ENCODE measurements at regions not wholly inside any gene's neighbourhood (a gene's known extent, or its start where the extent isn't known, plus 50 kb on each side); places are given as distances from the start of the nearest gene placed in this dataset.

DNA sequence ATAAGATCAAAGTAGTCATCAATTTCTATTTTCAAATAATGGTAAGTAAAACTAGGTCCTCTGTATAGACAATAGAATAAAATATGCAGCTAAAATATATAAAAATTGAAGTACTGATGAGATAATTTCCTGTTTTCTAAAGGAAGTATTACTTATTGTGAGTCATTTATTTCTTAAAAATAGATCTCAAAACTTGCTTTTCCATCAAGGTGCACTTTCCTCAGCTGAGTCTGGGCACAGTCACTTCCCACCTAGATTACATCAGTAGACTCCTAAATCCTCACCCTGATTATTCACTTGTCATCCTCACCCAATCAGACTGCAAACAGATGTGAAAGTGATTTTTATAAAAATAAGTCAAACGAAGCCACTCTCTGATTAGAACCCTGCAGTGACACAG, 211.5 kb downstream of the POM121L12 start:
- no peaks in the 10 kb centered on the region for H3K4me1 ChIP-seq
- no peaks in the 10 kb centered on the region for H3K9me3 ChIP-seq
- no peak overlapping the region for H3K27ac ChIP-seq
- intact Hi-C loops (cut with DNase I): no loop called here
- no peaks in the 10 kb centered on the region for H3K36me3 ChIP-seq
- DNase-seq: no peak
- no peak for TF ChIP-seq POLR2A (IDR thresholded peaks at IDR 0.05)
- TF ChIP-seq, protein P1, sequence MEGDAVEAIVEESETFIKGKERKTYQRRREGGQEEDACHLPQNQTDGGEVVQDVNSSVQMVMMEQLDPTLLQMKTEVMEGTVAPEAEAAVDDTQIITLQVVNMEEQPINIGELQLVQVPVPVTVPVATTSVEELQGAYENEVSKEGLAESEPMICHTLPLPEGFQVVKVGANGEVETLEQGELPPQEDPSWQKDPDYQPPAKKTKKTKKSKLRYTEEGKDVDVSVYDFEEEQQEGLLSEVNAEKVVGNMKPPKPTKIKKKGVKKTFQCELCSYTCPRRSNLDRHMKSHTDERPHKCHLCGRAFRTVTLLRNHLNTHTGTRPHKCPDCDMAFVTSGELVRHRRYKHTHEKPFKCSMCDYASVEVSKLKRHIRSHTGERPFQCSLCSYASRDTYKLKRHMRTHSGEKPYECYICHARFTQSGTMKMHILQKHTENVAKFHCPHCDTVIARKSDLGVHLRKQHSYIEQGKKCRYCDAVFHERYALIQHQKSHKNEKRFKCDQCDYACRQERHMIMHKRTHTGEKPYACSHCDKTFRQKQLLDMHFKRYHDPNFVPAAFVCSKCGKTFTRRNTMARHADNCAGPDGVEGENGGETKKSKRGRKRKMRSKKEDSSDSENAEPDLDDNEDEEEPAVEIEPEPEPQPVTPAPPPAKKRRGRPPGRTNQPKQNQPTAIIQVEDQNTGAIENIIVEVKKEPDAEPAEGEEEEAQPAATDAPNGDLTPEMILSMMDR (IDR thresholded peaks at IDR 0.05): no peak
- 70 to 83% methylated on average over 1 of the region's 1 CpG for WGBS, 2 donors
- no peak overlapping the region for H3K4me3 ChIP-seq (replicated peaks in 1 of 3)
- no peaks in the 10 kb centered on the region for H3K27me3 ChIP-seq

DNA sequence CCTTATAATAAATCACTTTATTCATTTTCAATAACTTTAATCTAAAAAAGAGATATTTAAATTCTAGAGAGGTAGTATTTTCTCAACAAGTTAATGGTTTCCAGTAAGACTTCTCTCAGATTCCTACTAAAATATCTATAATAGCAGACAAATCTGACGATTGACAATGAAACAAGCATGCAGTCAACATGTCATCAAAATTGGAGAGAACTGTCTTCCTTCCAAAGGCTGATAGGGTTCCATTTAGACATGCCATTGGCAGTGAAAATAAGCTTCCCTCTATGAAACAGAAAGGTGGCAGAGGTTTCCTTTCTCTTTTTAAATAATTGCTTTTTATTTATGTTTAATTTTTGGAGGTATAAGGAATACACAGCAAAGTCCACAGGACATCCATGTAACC, 217.1 kb downstream of the POM121L12 start:
- H3K4me3 ChIP-seq (replicated peaks in 1 of 3): no peak overlapping the region
- no peak for TF ChIP-seq POLR2A (IDR thresholded peaks at IDR 0.05)
- TF ChIP-seq, protein P1 (IDR thresholded peaks at IDR 0.05): no peak
- H3K27me3 ChIP-seq: no peaks in the 10 kb centered on the region
- H3K27ac ChIP-seq: no peak overlapping the region
- H3K36me3 ChIP-seq: no peaks in the 10 kb centered on the region
- no peak for DNase-seq
- WGBS, 2 donors: 44 to 91% methylated on average over 1 of the region's 1 CpG
- H3K4me1 ChIP-seq: no peaks in the 10 kb centered on the region
- intact Hi-C loops (cut with DNase I): no loop called here
- H3K9me3 ChIP-seq: no peaks in the 10 kb centered on the region

DNA sequence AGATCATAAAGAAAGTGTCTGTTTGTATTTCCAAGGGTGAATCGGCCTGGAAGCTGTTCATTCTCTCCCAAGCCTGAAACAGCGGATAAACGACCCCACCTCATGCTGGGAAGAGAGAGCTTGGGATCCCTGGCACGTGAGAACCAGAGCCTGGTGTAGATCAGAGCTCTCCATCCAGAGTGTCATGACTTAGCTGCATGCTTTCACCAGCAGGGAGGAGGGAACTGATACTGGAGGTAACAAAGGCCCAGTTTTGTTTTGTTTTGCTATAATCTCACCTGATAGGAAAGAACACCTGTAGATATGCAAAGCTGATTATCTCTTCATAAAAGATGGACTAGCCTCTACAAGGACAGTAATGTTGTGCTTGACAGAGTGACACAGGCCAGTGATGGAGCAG, 236.6 kb downstream of the POM121L12 start:
- WGBS, 2 donors: 26% methylated on average over 4 of the region's 4 CpGs
- no peak for DNase-seq
- TF ChIP-seq POLR2A (IDR thresholded peaks at IDR 0.05): no peak
- TF ChIP-seq, protein P1 (IDR thresholded peaks at IDR 0.05): no peak
- Histone ChIP-seq H3K4me1 (no peaks in the 10 kb centered on the region), H3K27me3 (no peaks in the 10 kb centered on the region), H3K36me3 (no peaks in the 10 kb centered on the region), H3K27ac (no peak overlapping the region), H3K9me3 (no peaks in the 10 kb centered on the region), H3K4me3 (replicated peaks in 1 of 3) (no peak overlapping the region)
- intact Hi-C loops (cut with DNase I): no loop called here

DNA sequence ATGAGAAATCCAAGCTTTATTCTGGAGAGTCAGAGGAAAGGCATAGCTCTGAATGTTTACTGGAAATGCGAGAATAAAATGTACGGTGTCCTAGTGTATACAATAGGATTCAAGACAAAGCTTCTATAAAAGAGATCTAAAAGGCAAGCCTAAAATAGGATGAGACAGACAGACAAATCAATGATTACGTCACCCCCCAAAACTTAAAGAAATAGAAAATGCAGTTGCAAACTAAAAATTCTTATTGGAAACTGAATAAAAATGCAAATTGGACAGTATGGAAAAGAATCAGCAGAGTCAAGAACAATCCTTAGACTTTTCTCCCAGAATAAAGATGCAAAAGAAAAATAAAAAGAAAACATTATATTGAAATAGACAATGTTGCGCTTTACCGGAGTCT, 245.9 kb downstream of the POM121L12 start:
- H3K4me3 ChIP-seq (replicated peaks in 1 of 3): no peak overlapping the region
- 79 to 90% methylated on average over 5 of the region's 5 CpGs for WGBS, 2 donors
- H3K4me1 ChIP-seq: no peaks in the 10 kb centered on the region
- no peaks in the 10 kb centered on the region for H3K36me3 ChIP-seq
- TF ChIP-seq, protein P1 (IDR thresholded peaks at IDR 0.05): no peak
- no peak for TF ChIP-seq POLR2A (IDR thresholded peaks at IDR 0.05)
- no peak overlapping the region for H3K27ac ChIP-seq
- intact Hi-C loops (cut with DNase I): no loop called here
- no peaks in the 10 kb centered on the region for H3K27me3 ChIP-seq
- no peak for DNase-seq
- H3K9me3 ChIP-seq: no peaks in the 10 kb centered on the region

DNA sequence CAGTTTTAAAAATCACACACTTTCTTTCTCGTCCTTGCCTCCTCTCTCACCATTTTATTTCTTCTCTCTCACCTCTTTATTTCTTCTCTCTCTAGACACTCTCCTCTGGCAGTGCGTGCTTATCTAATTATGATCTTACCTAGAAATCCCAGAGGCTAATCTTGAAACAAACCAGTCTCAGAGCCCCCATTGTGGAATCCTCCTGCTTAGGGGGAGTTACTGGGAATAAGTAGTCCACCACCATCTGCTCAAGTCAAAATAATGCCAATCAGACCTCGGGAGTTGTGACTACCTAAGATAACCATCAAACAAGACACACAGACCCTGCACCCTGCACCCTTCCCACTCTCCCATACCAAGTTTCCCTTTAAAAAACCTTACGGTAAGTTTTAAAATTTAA, 256.9 kb downstream of the POM121L12 start:
- Histone ChIP-seq H3K9me3 (no peaks in the 10 kb centered on the region), H3K4me3 (replicated peaks in 1 of 3) (no peak overlapping the region), H3K4me1 (no peaks in the 10 kb centered on the region), H3K27ac (no peak overlapping the region), H3K27me3 (no peaks in the 10 kb centered on the region), H3K36me3 (no peaks in the 10 kb centered on the region)
- WGBS, 2 donors: 66 to 70% methylated on average over 4 of the region's 4 CpGs
- DNase-seq: no peak
- intact Hi-C loops (cut with DNase I): no loop called here
- no peak for TF ChIP-seq POLR2A (IDR thresholded peaks at IDR 0.05)
- TF ChIP-seq, protein P1 (IDR thresholded peaks at IDR 0.05): no peak
